ELF-1 (cell line): ENCODE measurements at regions not wholly inside any gene's neighbourhood (a gene's known extent, or its start where the extent isn't known, plus 50 kb on each side); places are given as distances from the start of the nearest gene placed in this dataset.
"Not testable (repeated sequence)": the region's sequence is repeated elsewhere in the genome, so short reads cannot be mapped to it uniquely, and the experiment has no call there.

Experiments
- DNase-seq: peaks from one replicate; pipeline ENCODE4 v3.0.0-alpha.2; 2016; ENCODE audit warnings: low read depth, low spot score

DNA sequence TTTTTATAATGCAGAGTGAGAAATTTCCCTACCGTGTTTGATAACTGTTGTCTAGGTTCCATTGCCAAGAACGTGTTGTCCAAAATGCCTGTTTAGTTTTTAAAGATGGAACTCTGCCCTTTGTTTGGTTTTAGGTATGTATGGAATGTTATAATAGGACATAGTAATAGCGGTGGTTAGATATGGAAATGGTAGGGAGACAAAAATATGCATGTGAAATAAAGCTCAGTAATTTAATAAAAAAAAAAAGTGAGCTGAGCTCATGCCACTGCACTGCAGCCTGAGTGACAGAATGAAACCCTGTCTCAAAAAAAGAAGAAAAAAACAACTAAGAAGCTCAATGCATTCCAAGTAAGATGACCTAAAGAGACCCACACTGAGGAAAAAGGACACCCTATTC, 72.9 kb downstream of the ZNF783 start:
- DNase-seq: no peak

DNA sequence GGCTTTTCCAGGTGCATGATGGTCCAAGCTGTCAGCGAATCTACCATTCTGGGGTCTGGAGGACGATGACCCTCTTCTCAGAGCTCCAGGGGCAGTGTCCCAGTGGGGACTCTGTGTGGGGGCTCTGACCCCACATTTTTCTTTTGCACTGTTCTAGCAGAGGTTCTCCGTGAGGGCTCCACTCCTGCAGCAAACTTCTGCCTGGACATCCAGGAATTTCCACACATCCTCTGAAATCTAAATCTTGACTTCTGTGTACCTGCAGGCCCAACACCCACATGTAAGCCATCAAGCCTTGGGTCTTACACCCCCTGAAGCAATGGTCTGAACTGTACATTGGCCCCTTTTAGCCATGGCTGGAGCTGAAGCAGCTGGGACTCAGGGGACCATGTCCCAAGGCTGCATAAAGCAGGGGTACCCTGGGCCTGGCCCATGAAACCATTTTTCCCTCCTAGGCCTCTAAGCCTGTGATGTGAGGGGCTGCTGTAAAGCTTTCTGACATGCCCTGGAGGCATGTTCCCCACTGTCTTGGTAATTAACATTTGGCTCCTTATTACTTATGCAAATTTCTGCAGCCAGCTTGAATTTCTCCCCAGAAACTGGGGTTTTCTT, 86.9 kb downstream of the ZNF783 start:
- DNase-seq: no peak

DNA sequence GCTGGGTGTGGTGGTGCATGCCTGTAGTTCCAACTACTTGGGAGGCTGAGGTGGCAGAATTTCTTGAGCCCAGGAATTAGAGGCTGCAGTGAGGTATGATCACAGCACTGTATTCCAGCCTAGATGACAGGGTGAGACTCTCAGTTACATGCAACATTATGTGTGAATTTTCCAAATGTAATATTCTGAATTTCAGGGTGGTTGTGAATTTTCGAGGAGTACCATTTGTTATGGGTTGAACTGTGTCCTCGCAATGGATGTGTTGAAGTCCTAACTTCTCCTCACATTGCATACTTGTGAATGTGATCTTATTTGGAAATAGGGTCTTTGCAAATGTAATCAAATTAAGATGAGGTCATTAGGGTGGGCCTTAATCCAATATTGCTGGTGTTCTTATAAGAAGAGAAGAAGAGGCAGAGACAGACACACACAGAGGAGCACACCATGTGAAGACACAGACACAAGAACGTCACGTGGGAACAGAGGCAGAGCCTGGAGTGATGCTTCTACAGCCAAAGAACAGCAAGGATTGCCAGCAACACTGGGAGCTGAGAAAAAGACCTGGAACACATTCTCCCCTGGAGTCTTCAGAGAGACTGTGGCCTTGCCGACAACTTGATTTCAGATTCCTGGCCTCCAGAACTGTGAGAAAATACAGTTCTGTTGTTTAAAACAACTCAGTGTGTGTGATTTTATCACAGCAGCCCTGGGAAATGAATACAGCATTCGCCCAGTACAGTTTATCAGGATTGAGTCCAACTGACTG, 91.9 kb downstream of the ZNF783 start:
- DNase-seq: no peak

DNA sequence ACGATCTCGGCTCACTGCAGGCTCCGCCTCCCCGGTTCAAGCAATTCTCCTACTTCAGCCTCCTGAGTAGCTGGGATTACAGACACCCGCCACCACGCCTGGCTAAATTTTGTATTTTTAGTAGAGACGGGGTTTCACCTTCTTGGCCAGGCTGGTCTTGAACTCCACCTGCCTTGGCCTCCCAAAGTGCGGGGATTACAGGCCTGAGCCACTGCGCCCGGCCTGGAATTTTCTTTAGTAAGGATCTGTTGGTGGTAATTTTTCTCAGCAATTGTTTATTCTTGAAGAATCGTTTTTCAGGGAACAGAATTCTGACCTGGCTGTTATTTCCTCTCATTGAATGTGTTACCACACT, 93.0 kb downstream of the ZNF783 start:
- DNase-seq: not testable (repeated sequence)

DNA sequence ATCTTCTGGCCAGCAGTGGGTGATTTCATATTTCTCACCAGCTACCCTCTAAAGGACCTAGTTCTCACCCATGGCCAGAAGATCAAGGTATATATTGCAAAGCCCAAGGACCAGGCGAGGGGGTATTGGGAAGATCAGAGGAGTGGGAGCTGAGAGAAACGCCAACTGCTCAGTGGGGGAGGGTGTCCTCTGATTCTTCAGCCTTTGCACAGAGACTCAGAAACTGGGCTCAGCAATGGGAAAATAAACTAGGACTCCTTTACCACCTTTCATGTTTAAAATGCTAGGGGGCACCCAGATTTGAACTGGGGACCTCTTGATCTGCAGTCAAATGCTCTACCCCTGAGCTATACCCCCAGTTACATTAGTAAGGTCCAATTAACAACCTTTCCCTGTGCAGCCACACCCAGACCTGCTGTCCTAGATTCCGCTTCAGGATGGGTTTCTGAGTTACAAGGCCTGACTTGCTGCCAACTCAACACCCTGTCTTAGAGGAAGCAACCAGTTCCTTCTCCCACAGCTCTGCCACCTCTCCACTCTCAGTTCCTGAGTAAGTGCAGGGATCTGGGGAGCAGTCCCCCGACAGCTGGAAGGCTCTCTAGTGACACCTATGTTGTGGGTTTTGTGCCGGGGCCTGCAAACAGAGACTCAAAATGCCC, 93.5 kb downstream of the ZNF783 start:
- DNase-seq: peak; percentile 9

DNA sequence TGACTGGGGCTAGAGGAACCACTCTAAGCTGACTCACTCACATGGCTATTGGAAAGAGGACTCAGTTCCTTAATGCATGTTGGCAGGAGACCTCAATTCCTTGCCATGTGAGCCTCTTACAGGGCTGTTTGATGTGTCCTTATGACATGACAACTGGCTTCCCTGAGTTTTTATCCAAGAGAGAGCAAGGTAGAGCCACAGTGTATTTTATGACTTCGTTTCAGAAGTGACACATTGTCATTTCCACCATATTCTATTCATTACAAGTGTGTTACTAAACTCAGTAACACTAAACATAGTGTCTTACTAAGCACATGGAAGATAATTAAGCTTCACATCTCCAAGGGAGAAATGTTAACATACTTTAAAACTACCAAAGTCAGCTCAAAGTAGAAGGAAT, 98.2 kb downstream of the ZNF777 start:
- DNase-seq: no peak

DNA sequence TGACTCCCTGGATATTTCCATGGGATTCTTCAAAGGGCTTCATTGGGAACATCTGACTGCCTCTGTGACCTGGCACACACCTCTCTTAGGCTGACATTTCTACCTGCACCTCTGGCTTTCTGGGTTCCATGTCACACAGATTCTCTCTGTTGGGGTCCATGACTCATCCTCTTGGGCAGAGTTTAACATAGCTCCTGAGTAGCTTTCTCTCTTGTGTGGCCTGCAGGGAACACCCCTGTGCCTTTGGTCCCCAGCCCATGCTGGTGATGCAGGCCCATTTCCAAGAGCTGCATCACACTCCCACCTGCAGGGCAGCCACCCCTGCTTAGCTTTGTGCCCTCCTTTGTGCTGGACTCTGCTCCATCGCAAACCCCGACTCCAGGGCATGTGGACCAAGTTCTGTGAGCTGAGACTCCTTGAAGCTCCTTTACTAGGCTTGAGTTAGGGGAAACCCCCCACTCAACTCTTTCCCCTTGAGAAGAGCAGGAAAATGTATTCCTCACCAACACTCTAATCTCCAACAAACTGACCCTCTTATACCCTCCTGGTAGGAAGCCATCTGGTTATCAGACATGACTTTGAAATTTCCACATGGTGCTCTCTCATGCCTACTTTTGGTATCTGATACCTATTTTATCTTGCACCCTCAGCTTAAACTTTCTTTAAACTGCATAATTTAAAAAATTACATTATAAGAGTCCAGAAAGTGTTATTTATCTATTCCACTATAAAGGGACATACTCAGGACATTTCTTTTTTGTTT, 93.3 kb downstream of the ZNF777 start:
- DNase-seq: no peak

DNA sequence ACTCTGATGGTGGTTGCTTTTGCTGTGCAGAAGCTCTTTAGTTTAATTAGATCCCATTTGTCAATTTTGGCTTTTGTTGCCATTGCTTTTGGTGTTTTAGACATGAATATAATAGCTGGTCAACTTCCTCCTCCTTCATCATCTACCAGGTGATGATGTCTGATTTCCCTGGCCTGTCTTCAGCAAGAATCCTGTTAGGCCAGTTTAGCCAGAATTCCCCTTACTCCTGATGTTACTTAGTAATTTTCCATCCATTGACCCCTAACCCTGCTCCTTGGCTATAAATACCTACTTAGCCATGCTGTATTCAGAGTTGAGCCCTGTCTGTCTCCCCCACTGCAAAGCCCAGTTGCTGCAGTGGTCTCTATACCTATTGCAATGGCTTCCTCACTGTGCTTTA, 91.4 kb downstream of the ZNF777 start:
- peak; percentile 36 for DNase-seq

DNA sequence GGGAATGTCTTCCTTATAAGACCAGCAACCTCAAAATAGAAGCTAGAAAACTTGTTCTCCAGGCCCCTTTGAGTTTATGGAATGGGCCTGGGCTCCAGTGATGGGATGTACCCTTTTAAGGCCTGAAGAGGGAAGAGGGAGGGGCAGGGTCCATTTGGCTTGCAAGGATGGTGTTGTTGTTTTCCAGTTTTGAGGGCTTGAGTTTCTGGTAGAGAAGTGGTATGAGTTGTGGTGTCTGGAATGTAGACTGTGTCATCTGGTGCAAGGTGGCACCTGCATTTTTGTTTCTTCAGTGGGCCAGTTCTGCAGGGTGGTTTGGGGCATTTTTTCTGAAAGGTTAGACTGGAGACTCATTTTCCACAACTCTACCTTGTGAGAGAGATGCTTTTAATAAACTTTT, 90.1 kb downstream of the ZNF777 start:
- no peak for DNase-seq

DNA sequence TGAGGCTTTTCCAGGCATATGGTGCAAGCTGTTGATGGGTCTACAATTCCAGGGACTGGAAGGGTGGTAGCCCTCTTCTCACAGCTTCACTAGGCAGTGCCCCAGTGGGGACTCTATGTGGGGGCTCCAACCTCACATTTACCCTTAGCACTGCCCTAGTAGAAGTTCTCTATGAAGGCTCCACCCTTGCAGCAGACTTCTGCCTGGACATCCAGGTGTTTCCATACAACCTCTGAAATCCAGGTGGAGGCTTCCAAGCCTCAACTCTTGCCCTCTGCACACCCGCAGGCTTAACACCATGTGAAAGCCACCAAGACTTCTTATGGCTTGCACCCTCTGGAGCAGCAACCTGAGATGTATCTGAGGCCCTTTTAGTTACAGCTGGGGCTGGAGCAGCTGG, 87.8 kb downstream of the ZNF777 start:
- DNase-seq: no peak

DNA sequence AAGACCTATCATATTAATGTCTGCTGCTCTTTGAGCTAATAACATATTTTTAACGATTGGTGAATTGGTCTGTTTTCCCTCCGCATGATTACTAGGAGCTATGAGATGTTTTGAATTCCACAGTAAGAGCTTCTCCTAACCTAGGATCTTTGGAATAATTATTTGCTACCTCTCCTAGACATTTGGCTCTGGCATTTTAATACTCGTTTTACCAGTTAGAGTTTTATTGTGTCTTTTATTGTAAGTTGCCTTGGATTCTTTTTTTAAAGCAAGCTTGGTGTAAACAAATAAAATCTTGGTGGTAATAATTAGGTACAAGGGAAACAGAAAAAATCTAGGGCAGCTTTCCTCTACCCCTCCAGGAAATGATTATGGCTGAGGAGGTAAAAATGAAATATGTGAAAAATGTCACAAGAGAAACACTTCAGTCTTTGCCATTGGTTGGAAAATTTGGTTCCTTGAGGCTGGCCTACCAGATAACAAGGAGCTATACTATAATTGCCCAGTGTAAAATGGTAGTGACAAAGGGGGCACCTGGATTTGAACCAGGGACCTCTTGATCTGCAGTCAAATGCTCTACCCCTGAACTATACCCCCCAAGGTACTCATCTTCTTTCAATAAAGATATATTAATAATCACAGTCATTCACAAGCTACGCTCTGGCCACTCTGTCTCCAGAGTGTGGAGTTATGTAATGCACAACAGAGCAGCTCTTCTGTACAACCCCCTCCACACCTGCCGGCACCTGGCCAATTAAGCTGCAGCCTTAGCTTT, 85.4 kb downstream of the ZNF777 start:
- no peak for DNase-seq

DNA sequence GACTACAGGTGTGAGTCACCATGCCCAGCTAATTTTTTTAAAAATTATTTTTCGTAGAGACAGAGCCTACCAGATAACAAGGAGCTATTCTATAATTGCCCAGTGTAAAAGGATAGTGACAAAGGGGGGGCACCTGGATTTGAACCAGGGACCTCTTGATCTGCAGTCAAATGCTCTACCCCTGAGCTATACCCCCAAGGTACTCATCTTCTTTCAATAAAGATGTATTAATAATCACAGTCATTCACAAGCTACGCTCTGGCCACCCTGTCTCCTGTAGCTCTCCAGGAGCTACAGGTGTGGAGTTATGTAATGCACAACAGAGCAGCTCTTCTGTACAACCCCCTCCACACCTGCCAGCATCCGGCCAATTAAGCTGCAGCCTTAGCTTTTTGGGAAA, 83.5 kb downstream of the ZNF777 start:
- no peak for DNase-seq

DNA sequence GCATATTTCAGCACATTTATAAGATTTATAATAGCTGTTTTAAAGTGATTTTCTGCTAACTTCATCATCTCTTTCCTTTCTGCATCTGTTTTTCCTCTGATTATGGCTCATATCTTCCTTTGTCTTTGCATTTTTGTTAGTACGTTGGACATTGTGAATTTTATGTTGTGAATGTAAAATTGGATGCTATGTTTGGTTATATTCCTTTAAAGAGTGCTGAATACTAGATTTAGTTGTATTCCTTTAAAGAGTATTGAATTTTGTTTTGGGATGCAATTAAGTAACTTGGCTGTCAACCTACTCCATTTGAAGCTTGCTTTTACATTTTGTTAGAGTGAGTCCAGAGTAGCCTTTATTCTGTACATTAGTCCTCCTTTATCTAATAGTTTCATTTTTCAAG, 81.2 kb downstream of the ZNF777 start:
- DNase-seq: no peak

DNA sequence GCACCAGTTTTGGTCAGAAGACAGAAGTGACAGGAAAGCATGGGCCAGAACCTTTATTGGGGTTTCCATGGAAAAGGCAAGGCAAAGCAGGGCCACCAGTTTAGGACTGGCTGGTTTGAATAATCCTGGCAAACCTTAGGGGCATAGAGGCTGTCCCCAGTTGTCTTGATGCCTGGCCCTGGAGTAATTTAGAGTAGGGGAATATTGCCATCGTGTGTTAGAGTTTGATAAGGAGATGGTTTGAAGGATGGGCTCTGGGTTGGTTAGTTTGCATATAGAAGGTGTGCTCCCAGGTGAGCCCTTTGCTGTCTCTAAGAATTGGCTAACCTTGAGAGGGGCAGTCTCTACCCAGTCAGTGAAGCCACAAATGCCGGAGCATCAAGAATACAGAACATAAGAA, 79.6 kb downstream of the ZNF777 start:
- DNase-seq: no peak
